Lower leg skin (tissue), 3 donors: ENCODE measurements at regions not wholly inside any gene's neighbourhood (a gene's known extent, or its start where the extent isn't known, plus 50 kb on each side); places are given as distances from the start of the nearest gene placed in this dataset.
"Not testable (repeated sequence)": the region's sequence is repeated elsewhere in the genome, so short reads cannot be mapped to it uniquely, and the experiment has no call there.

Source experiments
- POLR2A ChIP-seq, 2 donors: fragments of 450-650 bp; IDR thresholded peaks; one replicate each; pipeline ENCODE4 v1.6.1; 2016 to 2017; ENCODE audit warnings: antibody characterized with exemption in 2 of 2, mild to moderate bottlenecking in 1 of 2, moderate library complexity in 1 of 2
- TF ChIP-seq, protein P1 (sequence below), 3 donors: fragments of 450-650 bp; IDR thresholded peaks; one replicate each; pipeline ENCODE4 v1.5.1; 2016; ENCODE audit warnings: antibody characterized with exemption in 3 of 3, mild to moderate bottlenecking in 3 of 3, moderate library complexity in 2 of 3

DNA sequence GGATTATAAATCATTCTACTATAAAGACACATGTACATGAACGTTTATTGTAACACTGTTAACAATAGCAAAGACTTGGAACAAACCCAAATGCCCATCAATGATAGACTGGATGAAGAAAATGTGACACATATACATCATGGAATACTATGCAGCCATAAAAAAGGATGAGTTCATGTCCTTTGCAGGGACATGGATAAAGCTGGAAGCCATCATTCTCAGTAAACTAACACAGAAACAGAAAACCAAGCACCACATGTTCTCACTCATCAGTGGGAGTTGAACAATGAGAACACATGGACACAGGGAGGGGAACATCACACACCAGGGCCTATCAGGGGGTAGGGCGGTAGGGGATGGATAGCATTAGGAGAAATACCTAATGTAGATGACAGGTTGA, 202.7 kb downstream of the ENC1 start:
- TF ChIP-seq, protein P1, sequence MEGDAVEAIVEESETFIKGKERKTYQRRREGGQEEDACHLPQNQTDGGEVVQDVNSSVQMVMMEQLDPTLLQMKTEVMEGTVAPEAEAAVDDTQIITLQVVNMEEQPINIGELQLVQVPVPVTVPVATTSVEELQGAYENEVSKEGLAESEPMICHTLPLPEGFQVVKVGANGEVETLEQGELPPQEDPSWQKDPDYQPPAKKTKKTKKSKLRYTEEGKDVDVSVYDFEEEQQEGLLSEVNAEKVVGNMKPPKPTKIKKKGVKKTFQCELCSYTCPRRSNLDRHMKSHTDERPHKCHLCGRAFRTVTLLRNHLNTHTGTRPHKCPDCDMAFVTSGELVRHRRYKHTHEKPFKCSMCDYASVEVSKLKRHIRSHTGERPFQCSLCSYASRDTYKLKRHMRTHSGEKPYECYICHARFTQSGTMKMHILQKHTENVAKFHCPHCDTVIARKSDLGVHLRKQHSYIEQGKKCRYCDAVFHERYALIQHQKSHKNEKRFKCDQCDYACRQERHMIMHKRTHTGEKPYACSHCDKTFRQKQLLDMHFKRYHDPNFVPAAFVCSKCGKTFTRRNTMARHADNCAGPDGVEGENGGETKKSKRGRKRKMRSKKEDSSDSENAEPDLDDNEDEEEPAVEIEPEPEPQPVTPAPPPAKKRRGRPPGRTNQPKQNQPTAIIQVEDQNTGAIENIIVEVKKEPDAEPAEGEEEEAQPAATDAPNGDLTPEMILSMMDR (IDR thresholded peaks at IDR 0.05) = not testable (repeated sequence)
- not testable (repeated sequence) for TF ChIP-seq POLR2A (IDR thresholded peaks at IDR 0.05)
